ENCODE measurements at regions not wholly inside any gene's neighbourhood (a gene's known extent, or its start where the extent isn't known, plus 50 kb on each side); places are given as distances from the start of the nearest gene placed in this dataset.

DNA sequence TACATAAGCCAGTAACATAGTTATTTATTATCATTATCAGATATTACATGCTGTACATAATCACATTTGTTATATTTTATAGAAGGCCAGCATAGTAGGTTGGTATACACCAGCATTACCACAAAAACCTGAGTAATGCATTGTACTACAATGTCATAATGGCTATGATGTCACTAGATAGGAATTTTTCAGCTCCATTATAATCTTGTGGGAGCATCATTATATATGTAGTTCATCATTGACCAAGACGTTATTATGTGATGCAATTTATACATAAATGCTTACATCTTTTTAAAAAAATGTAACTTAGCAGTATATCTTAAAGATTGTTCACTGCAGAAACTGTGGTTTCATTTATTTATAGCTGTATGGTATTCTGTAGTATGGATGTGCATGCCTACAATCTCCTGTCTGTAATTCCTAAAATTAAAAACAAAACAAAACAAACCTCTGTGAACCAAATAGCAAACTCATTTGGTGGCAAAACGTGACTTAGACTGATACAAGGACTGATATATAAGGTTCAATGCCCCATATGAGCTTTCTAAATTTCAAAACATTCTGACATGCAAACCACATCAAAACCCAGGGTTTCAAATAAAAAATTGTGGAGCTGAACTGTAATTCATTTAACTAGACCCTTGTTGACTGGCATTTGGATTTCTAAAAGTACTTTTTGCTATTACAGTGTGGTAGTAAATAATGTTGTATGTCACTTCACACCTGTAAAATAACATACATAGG is 250.9 kb downstream of the DLEU7 start:
- Histone ChIP-seq H3K27ac (ENCODE audit: insufficient read length, low read depth, low read length) (no peak overlapping the region), H3K56ac (ENCODE audit: insufficient read length, low read depth, low read length) (no peak overlapping the region), H3K23me2 (ENCODE audit: insufficient read length, low read depth, low read length, poor library complexity, severe bottlenecking) (no peaks in the 10 kb centered on the region), H3K79me1 (ENCODE audit: insufficient read depth, low read depth, low read length, poor library complexity, severe bottlenecking) (no peaks in the 10 kb centered on the region), H2BK15ac (ENCODE audit: low read depth, low read length) (no peak overlapping the region), H3K23ac (ENCODE audit: insufficient read length, low read depth, low read length) (no peak overlapping the region), H3T11ph (ENCODE audit: low read length) (no peak overlapping the region), H4K8ac (replicated peaks; ENCODE audit: insufficient read length, low read depth, low read length) (no peak overlapping the region), H2BK20ac (ENCODE audit: low read depth, low read length, poor library complexity, severe bottlenecking) (no peak overlapping the region), H4K5ac (ENCODE audit: insufficient read length, low read depth, low read length) (no peak overlapping the region), H2AK5ac (ENCODE audit: insufficient read length, low read length) (no peak overlapping the region), H3K4me1 (ENCODE audit: insufficient read depth, low read length) (no peaks in the 10 kb centered on the region), H2BK5ac (ENCODE audit: insufficient read length, low read length) (no peak overlapping the region), H3K4ac (ENCODE audit: low read depth, low read length) (no peak overlapping the region), H2AFZ (ENCODE audit: low read length) (no peak overlapping the region), H3K27me3 (ENCODE audit: insufficient read depth, low read length) (no peaks in the 10 kb centered on the region), H2BK12ac (ENCODE audit: insufficient read length, low read depth, low read length) (no peak overlapping the region), H4K91ac (ENCODE audit: insufficient read length, low read depth, low read length) (no peak overlapping the region), H3K9me3 (ENCODE audit: control insufficient read depth, low read depth, low read length) (no peaks in the 10 kb centered on the region), H3K4me2 (ENCODE audit: insufficient read depth, insufficient read length, low read length) (no peak overlapping the region), H3K18ac (ENCODE audit: insufficient read length, low read depth, low read length) (no peak overlapping the region), H2BK120ac (ENCODE audit: low read depth, low read length, poor library complexity, severe bottlenecking) (no peak overlapping the region), H3K14ac (ENCODE audit: insufficient read depth, low read length) (no peak overlapping the region), H3K9ac (ENCODE audit: extremely low read depth, insufficient read length, low read length) (no peak overlapping the region), H4K20me1 (ENCODE audit: control insufficient read depth, insufficient read depth, insufficient read length) (no peaks in the 10 kb centered on the region), H3K79me2 (ENCODE audit: insufficient read depth, low read length) (no peaks in the 10 kb centered on the region)
- Mint-ChIP-seq H3K9me3 (no peaks in the 10 kb centered on the region), H3K27me3 (ENCODE audit: low read depth) (no peaks in the 10 kb centered on the region), H3K36me3 (ENCODE audit: insufficient read depth in 1 of 3, low read depth in 3 of 3) (no peaks in the 10 kb centered on the region), H3K4me1 (peaks cover 25 to 29% of the 10 kb centered on the region in 2 experiments), H3K4me3 (no peak overlapping the region), H3K27ac (no peak overlapping the region)
- no peak for DNase-seq
- WGBS (ENCODE audit: extremely low coverage, insufficient read length, low lambda C conversion rate), result no CpG with 5 or more reads among the region's 2 CpGs
- TF ChIP-seq, protein P1, sequence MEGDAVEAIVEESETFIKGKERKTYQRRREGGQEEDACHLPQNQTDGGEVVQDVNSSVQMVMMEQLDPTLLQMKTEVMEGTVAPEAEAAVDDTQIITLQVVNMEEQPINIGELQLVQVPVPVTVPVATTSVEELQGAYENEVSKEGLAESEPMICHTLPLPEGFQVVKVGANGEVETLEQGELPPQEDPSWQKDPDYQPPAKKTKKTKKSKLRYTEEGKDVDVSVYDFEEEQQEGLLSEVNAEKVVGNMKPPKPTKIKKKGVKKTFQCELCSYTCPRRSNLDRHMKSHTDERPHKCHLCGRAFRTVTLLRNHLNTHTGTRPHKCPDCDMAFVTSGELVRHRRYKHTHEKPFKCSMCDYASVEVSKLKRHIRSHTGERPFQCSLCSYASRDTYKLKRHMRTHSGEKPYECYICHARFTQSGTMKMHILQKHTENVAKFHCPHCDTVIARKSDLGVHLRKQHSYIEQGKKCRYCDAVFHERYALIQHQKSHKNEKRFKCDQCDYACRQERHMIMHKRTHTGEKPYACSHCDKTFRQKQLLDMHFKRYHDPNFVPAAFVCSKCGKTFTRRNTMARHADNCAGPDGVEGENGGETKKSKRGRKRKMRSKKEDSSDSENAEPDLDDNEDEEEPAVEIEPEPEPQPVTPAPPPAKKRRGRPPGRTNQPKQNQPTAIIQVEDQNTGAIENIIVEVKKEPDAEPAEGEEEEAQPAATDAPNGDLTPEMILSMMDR (conservative IDR thresholded peaks at IDR 0.05), result no peak

All from H9 (cell line).